HG03558 (cell line): ENCODE measurements at regions not wholly inside any gene's neighbourhood (a gene's known extent, or its start where the extent isn't known, plus 50 kb on each side); places are given as distances from the start of the nearest gene placed in this dataset.
"Not testable (repeated sequence)": the region's sequence is repeated elsewhere in the genome, so short reads cannot be mapped to it uniquely, and the experiment has no call there.

Experiments
- ATAC-seq: cut with Tn5 transposase; IDR thresholded peaks from one replicate; pipeline ENCODE4 v1.9.1; 2021; ENCODE audit warnings: moderate number of reproducible peaks; ENCODE audit not compliant: unreplicated experiment; ENCODE audit errors: extremely low read depth

- no peak for ATAC-seq
Measured at GRCh38 chr6:81265106-81265505, 487.4 kb downstream of the TENT5A start.

DNA sequence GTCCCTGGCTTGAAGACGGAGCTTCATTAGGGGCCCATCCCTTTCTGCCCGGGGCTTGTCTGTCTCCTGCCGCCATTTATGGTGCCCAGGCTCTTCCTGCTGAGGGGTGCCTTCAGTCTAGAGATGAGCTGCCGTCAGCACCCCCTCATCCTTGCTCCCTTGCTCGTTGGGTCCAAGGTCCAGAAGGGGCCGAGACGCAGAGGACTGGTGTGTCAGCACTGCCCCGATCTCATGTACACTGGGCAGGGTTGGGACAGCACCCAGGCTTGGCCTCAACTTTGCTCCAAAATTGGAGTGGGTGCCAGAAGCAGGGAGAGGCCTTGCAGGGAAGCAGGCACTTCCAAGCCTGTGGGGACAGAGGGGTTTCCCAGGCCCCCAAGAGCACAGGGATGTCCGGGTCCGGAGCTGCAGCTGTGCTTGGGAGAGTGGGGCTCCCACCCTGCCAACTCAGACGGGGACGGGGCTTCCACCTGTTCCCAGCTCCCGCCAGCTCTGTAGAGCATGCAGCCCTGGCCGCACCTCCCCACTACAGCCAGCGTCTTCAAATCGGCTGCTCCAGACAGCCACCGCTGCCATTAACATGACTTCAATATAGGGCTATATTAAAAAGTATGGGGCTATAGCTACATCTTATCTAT lies 488.8 kb downstream of the TENT5A start:
- ATAC-seq = no peak

- ATAC-seq = no peak
Measured at GRCh38 chr6:81262656-81263055, 489.8 kb downstream of the TENT5A start.

- ATAC-seq = not testable (repeated sequence)
Measured at GRCh38 chr6:81256223-81256622, 496.3 kb downstream of the TENT5A start.

- ATAC-seq = no peak
Measured at GRCh38 chr6:81253821-81254220, 498.7 kb downstream of the TENT5A start.

DNA sequence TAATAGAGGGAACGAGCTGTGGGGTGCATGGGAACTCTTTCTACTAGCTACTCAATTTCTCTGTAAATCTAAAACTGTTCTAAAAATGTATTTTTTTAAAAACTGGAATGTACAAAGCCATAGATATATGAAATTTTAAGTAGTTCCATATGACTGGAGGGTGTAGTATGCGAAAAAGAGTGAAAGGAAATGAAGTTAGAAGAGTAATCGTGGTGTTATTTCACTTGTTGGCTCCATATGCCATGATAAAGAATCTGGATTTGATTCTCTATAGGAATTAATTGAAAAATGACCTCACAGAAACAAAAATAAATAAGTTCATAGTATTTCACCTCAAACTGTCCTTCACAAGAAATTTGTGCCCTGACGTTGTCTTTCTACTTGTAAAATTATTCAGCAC lies 500.2 kb downstream of the TENT5A start:
- ATAC-seq = no peak

DNA sequence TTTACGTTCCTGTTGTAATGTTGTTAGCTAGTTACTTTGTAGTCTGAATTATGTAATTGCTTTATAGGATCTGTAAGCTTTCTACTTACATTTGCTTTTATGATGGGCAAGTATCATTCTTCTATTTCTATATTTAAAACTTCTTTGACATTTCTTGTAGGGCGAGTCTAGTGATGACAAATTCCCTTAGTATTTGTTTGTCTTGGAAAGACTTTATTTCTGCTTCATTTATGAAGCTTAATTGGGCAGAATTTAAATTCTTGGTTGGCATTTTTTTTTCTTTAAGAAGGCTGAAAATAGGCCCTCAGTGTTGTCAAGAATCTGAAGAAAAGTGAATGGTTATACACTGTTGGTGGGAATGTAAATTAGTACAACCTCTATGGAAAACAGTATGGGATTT lies 506.3 kb downstream of the TENT5A start:
- ATAC-seq = no peak

DNA sequence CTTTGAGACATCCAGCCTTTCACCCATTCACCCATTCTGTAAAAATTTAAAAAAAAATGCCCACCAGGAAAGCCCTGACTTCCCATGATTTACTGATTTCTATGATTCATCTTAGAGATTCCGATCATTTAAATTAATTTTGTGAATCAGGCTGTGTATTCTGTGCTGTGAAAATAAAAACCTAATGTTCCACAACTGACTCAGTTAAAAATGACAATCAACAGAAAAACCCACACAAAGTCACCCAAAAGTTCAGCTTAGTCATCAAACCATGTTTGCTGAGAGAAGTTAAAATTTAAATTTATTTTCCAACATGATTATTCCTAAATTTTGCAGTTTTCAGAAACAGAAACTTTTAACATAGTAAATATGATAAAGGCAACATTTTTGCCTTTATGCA lies 509.9 kb downstream of the TENT5A start:
- no peak for ATAC-seq

DNA sequence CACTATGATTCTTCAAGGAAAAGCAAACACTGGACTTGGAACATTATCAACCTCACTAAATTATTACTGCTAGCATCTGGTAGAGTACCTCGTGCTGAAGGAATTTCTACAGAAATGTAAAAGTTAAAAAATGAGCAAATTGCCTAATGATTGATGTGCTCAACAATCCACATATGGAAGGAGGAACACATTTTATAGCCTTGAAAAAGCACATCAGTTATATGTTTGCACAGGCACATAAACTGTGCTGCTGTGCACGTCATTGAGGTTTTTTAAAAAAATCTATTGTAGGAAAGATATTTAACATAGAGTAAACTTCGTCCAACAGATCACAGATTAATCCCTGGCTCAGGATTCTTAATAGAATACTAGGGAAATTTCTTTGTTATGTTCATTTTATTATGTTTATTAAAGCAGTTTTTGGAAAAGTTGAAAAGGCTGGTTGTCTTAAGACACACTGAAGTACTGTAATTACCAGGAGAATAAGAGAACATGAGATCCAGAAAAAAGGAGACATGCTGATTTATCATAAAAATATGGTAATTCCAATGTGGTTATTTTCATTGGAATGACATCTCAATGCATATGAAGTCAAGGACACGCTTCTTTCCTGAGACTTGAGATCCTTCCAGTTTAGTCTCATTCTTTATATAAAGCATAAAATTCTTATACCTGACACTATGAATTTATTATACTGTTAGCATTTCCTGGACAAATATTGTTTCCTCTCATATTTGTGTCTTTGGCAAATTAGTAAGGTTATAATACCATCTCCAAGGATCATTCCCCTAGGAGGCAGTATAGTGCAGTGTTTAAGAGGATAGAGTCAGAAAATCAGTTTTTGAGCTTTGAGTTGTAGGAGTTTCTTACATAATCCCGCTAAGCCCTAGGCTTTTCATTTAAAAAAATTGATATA lies 511.1 kb downstream of the TENT5A start:
- ATAC-seq = no peak

GRCh38 chr6:81238390-81238789 lies 514.1 kb downstream of the TENT5A start:
- no peak for ATAC-seq

DNA sequence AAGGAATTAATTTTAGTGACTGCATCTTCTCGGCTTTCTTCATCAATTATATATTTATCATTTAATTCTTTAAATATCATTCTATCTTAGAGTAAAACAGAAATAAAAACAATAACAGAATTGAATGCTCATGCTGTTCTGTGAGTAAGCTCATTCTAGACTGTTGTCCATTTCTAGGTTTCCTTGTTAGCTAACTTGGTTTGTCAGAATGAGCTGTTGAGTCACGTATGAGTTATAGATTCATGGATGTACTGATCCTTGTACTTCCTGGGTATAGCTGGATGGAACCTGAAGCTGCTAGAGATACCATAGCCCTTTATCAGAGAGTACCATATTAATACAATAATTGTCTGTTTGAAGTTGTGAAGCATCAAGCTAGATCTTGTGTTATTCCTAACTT lies 515.3 kb downstream of the TENT5A start:
- ATAC-seq = no peak

- no peak for ATAC-seq
Measured at GRCh38 chr6:81235512-81235911, 517.0 kb downstream of the TENT5A start.

DNA sequence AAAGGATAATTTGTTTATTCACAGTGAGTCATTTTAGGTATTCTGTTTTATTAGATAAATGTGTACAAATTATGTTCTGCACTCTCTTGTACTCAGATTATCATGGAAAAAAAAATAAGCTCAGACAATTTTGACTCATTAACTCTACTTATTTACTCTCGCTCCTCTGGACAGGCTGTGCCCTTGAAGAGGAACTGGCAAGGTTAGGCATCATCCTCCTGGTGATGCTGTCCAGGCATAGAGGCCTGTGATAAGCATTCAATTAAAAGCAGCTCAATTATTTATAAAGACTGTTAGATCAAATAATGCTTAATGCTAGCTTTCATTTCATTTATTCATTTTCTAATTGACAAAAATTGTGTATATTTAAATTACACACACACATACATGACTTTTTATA lies 518.5 kb downstream of the TENT5A start:
- no peak for ATAC-seq

DNA sequence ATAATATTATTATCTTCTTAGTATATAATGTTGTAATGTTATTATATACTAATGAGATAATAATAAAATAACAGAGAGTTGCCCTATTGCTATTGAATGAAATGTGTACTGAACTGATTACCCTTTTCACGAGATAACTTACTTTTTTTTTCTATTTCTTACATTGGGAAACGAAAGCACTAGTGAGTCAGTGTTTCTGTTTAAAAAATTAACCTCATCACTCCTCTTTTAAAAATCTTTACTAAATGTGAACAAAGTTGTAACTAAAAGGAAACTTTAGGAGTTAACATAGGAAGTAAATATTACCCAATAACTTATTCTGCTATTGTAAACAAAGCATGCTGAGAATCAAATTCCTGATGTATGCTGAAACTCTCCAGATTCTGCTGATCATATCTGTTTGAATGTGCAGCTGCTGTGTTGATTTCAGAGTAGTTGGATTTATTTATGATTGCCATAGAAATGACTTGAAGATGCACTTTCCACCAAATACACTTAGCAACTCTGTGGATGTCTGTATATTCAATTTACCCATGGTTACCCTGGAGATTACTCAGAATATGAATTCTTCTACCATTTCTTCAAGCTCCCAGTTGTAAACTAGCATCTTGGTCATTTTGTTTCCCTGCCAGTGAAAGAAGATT lies 523.4 kb downstream of the TENT5A start:
- no peak for ATAC-seq

DNA sequence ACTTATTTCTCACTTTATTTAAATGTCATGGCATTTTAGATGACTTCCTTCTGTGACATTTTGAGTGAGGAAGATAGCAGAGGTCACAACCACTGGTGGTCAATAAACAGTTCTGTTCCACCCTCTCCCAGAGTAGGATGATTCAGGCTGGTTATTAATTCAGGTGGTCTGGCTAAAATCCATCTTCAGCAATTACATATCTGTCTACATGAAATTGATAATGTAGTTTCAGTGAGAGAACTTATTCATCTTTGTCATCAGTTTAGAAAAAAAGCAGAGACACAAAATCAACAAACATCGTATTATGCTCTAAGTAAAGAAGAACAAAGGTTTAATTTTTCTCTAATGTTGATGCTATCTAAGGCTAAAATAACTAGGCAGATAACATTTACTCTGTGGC lies 525.5 kb downstream of the TENT5A start:
- ATAC-seq = no peak

DNA sequence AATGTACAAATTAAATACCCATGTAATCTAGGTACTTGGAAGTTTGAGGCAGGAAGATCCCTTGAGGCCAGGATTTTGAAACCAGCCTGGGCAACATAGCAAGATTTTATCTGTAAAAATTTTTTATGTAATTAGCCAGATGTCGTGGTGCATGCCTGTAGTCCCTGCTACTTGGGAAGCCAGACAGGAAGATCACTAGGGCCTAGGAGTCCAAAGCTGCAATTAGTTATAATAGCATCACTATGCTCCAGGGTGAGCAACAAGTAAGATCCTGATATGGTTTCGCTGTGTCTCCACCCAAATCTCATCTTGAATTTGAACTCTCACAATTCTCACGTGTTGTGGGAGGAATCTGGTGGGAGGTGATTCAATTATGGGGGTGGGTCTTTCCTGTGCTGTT lies 535.8 kb downstream of the TENT5A start:
- no peak for ATAC-seq

DNA sequence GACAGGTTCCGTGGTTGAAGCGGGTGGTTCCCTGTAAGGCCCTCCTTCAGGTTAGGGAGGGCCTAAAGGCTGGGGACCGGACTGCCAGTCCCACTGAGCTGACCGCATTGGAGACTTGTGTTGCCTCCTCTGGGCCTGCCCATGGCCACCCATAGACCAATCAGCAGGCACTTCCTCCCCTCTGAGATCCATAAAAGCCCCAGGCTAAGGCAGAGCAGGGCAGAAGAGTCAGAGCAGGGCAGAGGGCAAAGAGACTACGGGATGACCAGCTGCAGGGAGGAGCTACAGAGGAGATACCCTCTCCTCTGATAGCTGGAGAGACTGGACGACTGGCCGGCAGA lies 537.4 kb downstream of the TENT5A start:
- no peak for ATAC-seq

GRCh38 chr6:81214414-81215091 lies 537.9 kb downstream of the TENT5A start:
- no peak for ATAC-seq

DNA sequence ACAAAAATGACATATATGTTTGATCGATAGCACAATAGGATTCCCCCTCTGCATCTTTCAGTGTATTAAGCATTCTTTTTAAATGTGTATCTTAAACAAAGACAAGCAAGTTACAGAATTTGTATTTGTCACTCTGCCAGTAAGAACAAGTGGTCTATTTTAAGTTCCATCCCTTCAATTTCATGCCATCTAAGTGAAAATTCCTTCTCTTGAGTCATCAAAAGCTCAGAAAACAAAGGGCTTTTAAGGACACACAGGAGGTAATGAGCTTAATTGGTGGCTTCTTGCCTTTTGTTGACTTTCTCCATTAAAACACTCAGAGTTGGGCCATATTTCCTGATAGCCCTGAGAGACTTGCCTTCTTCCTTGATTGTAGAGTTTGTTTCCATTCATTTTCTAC lies 547.8 kb downstream of the TENT5A start:
- ATAC-seq = no peak

DNA sequence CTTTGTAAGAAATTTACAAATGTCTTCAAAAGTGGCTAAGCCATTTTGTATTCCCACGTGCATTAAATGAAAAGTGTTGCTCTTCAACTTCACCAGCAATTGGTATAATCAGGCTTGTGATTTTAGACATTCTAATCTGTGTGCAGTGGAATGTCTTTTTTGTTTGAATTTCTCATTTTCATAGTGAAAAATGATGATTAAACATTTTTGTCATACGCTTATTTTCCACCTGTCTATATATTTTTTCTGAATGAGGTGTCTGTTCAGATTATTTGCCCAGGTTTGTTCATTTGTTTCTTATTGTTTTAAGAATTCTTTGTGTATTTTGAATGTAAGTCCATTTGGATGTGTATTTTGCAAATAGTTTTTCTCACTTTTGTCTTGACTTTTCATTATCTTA lies 558.1 kb downstream of the TENT5A start:
- ATAC-seq = no peak
